HEK293 (cell line): ENCODE measurements at regions not wholly inside any gene's neighbourhood (a gene's known extent, or its start where the extent isn't known, plus 50 kb on each side); places are given as distances from the start of the nearest gene placed in this dataset.

Experiments used
- CTCF ChIA-PET: fragments of 350-600 bp; formaldehyde crosslinking; extraction: SDS; loops from one replicate; lab custom pipeline; 2021; ENCODE audit warnings: antibody characterized with exemption; lab: Yijun Ruan, JAX
- POLR2A ChIA-PET: fragments of 300-600 bp; formaldehyde crosslinking; extraction: SDS; loops from one replicate; lab custom pipeline; 2020; ENCODE audit warnings: antibody characterized with exemption, inconsistent platforms; lab: Yijun Ruan, JAX
- H3K27ac ChIP-seq: fragments of 200-500 bp; sonication (Bioruptor generic); 2 replicates; pipeline ENCODE4 v1.5.1; 2014; ENCODE audit warnings: low read depth, low read length, control low read depth, inconsistent platforms; ENCODE audit errors: extremely low read depth
- H3K36me3 ChIP-seq, 2 experiments: fragments of 200-500 bp in 1 of 2; sonication (Bioruptor generic) in 1 of 2; 1 replicate in 1 of 2; 2 replicates in 1 of 2; pipeline ENCODE4 v1.5.1; 2014 to 2017; ENCODE audit warnings: inconsistent platforms in 2 of 2, low read length in 2 of 2; ENCODE audit not compliant: control insufficient read depth in 2 of 2, insufficient read depth in 1 of 2
- H3K4me1 ChIP-seq: fragments of 200-500 bp; sonication (Bioruptor generic); 2 replicates; pipeline ENCODE4 v1.5.1; 2014; ENCODE audit warnings: mild to moderate bottlenecking, low read length, inconsistent platforms; ENCODE audit not compliant: control insufficient read depth, insufficient read depth
- H3K4me3 ChIP-seq: 2 replicates; pipeline ENCODE4 v1.5.1; 2011; ENCODE audit warnings: low read depth, mild to moderate bottlenecking, control low read depth, low read length, moderate library complexity
- H3K9me3 ChIP-seq: fragments of 200-500 bp; sonication (Bioruptor generic); 2 replicates; pipeline ENCODE4 v1.5.1; 2014; ENCODE audit warnings: low read depth, low read length, inconsistent platforms; ENCODE audit not compliant: control insufficient read depth, insufficient read depth
- OSR2 ChIP-seq: fragments of 450-650 bp; formaldehyde crosslinking; IDR thresholded peaks from 2 replicates; pipeline ENCODE4 v1.5.1; 2016; ENCODE audit warnings: missing biosample characterization, missing genetic modification characterization
- PRDM1 ChIP-seq: fragments of 450-650 bp; formaldehyde crosslinking; IDR thresholded peaks from 2 replicates; pipeline ENCODE4; 2016; ENCODE audit warnings: missing biosample characterization, missing genetic modification characterization
- REST ChIP-seq: fragments of 450-650 bp; formaldehyde crosslinking; IDR thresholded peaks from 2 replicates; pipeline ENCODE4 v1.5.1; 2016; ENCODE audit warnings: missing biosample characterization, missing genetic modification characterization
- SCRT2 ChIP-seq: fragments of 450-650 bp; formaldehyde crosslinking; IDR thresholded peaks from 2 replicates; pipeline ENCODE4 v1.5.1; 2016; ENCODE audit warnings: missing biosample characterization, missing genetic modification characterization
- TRIM28 ChIP-seq: IDR thresholded peaks from 2 replicates; pipeline ENCODE4 v1.6.1; 2011; ENCODE audit warnings: low read length, control low read depth, borderline replicate concordance
- WT1 ChIP-seq: fragments of 450-650 bp; formaldehyde crosslinking; IDR thresholded peaks from 2 replicates; pipeline ENCODE4 v1.5.1; 2016; ENCODE audit warnings: missing biosample characterization, missing genetic modification characterization
- ZEB2 ChIP-seq: fragments of 450-650 bp; formaldehyde crosslinking; IDR thresholded peaks from 2 replicates; pipeline ENCODE4 v1.5.1; 2016; ENCODE audit warnings: missing biosample characterization, missing genetic modification characterization
- ZNF140 ChIP-seq: fragments of 450-650 bp; formaldehyde crosslinking; IDR thresholded peaks from 2 replicates; pipeline ENCODE4 v1.5.1; 2016; ENCODE audit warnings: missing biosample characterization, missing genetic modification characterization
- ZNF174 ChIP-seq: fragments of 450-650 bp; formaldehyde crosslinking; IDR thresholded peaks from 2 replicates; pipeline ENCODE4 v1.5.0; 2017; ENCODE audit warnings: missing biosample characterization, mild to moderate bottlenecking, missing genetic modification characterization
- ZNF223 ChIP-seq: fragments of 450-650 bp; formaldehyde crosslinking; IDR thresholded peaks from 2 replicates; pipeline ENCODE4 v1.5.1; 2016; ENCODE audit warnings: missing biosample characterization, missing genetic modification characterization
- ZNF24 ChIP-seq: fragments of 450-650 bp; formaldehyde crosslinking; IDR thresholded peaks from 2 replicates; pipeline ENCODE4 v1.5.1; 2016; ENCODE audit warnings: missing biosample characterization, missing genetic modification characterization
- ZNF302 ChIP-seq: fragments of 450-650 bp; formaldehyde crosslinking; IDR thresholded peaks from 2 replicates; pipeline ENCODE4 v1.5.1; 2016; ENCODE audit warnings: missing biosample characterization, missing genetic modification characterization, low read depth
- ZNF335 ChIP-seq: fragments of 450-650 bp; formaldehyde crosslinking; conservative IDR thresholded peaks from 2 replicates; pipeline ENCODE4 v1.5.1; 2016; ENCODE audit warnings: missing biosample characterization, missing genetic modification characterization
- ZNF394 ChIP-seq: fragments of 450-650 bp; formaldehyde crosslinking; IDR thresholded peaks from 2 replicates; pipeline ENCODE4 v1.5.1; 2016; ENCODE audit warnings: missing biosample characterization, missing genetic modification characterization, mild to moderate bottlenecking, moderate library complexity, borderline replicate concordance
- ZNF404 ChIP-seq: fragments of 450-650 bp; formaldehyde crosslinking; IDR thresholded peaks from 2 replicates; pipeline ENCODE4 v1.5.1; 2017; ENCODE audit warnings: missing biosample characterization, missing genetic modification characterization
- ZNF449 ChIP-seq: fragments of 450-650 bp; formaldehyde crosslinking; IDR thresholded peaks from 2 replicates; pipeline ENCODE4 v1.5.1; 2017; ENCODE audit warnings: missing biosample characterization, mild to moderate bottlenecking, missing genetic modification characterization, moderate library complexity
- ZNF513 ChIP-seq: fragments of 450-650 bp; IDR thresholded peaks from 2 replicates; pipeline ENCODE4 v1.5.1; 2018; ENCODE audit warnings: missing biosample characterization, missing genetic modification characterization
- ZNF555 ChIP-seq: fragments of 450-650 bp; formaldehyde crosslinking; conservative IDR thresholded peaks from 2 replicates; pipeline ENCODE4 v1.5.1; 2017; ENCODE audit warnings: missing biosample characterization, mild to moderate bottlenecking, missing genetic modification characterization, inconsistent platforms
- ZNF629 ChIP-seq: fragments of 450-650 bp; formaldehyde crosslinking; IDR thresholded peaks from 2 replicates; pipeline ENCODE4 v1.5.1; 2017; ENCODE audit warnings: missing biosample characterization, missing genetic modification characterization
- ZNF664 ChIP-seq: fragments of 450-650 bp; formaldehyde crosslinking; IDR thresholded peaks from 2 replicates; pipeline ENCODE4 v1.5.1; 2016; ENCODE audit warnings: missing biosample characterization, missing genetic modification characterization
- ZNF843 ChIP-seq: fragments of 450-650 bp; formaldehyde crosslinking; IDR thresholded peaks from 2 replicates; pipeline ENCODE4 v1.5.1; 2016; ENCODE audit warnings: missing biosample characterization, missing genetic modification characterization
- ZSCAN23 ChIP-seq: fragments of 450-650 bp; formaldehyde crosslinking; IDR thresholded peaks from 2 replicates; pipeline ENCODE4 v1.5.1; 2016; ENCODE audit warnings: missing biosample characterization, missing genetic modification characterization

DNA sequence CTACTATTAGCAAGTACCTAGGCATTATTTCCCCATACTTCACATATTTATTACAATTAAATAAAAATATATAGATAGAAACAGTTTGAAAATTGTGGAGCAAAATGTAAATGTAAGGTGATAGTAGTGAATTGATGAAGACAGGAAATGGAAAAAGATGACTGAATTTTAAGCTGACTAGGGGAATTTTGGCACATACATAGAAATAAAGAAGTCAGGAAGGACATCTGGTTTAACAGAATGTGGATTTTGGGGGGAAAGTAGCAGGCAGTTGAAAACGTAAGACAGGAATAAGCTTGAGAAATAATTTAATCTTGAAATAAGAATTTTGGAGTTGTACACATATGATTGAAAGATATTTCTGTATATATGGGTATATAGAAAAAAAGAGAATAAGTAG is 701.7 kb upstream of the CITED2 start (continued):
- TF ChIP-seq ZSCAN23 (tag by site-specific recombination) = no peak
- TF ChIP-seq WT1 (tag by site-specific recombination) = no peak
- TF ChIP-seq ZEB2 (tag by site-specific recombination) = no peak
- TF ChIP-seq ZNF223 = no peak
- TF ChIP-seq ZNF449 (tag by site-specific recombination) = no peak
- no peak for TF ChIP-seq ZNF404 (tag by site-specific recombination)
- no peak for TF ChIP-seq ZNF629 (tag by site-specific recombination)
- no peak for TF ChIP-seq ZNF302 (tag by site-specific recombination)

GRCh38 chr6:140073456-140073855 is 699.0 kb upstream of the CITED2 start:
- TF ChIP-seq ZNF555 (tag by site-specific recombination) = no peak
- TF ChIP-seq ZNF513 (tag by site-specific recombination) = no peak
- no peak for TF ChIP-seq ZNF24 (tag by site-specific recombination)
- 0 out of 2 replicates have a peak, but pooled peaks have one; percentile 43 for TF ChIP-seq TRIM28
- TF ChIP-seq ZNF174 = no peak
- no peak for TF ChIP-seq ZNF335 (tag by site-specific recombination)
- POLR2A ChIA-PET = no interaction called here
- Histone ChIP-seq H3K27ac (no peak overlapping the region), H3K4me3 (no peak overlapping the region), H3K4me1 (peaks cover 18% of the 10 kb centered on the region), H3K36me3 (no peaks in the 10 kb centered on the region), H3K9me3 (no peaks in the 10 kb centered on the region)
- CTCF ChIA-PET = no interaction called here

GRCh38 chr6:140071601-140072062 is 697.2 kb upstream of the CITED2 start:
- POLR2A ChIA-PET = no interaction called here
- CTCF ChIA-PET = no interaction called here

More at GRCh38 chr6:140071601-140072062, 697.2 kb upstream of the CITED2 start:
- no peaks in the 10 kb centered on the region for H3K36me3 ChIP-seq
- H3K27ac ChIP-seq = no peak overlapping the region
- peaks cover 18% of the 10 kb centered on the region for H3K4me1 ChIP-seq
- TF ChIP-seq SCRT2 (tag by site-specific recombination) = no peak
- 0 out of 2 replicates have a peak, but pooled peaks have one; percentile 6 for TF ChIP-seq ZNF843 (tag by site-specific recombination)
- TF ChIP-seq TRIM28 = peak; percentile 74; the same call in 1 of the 2 replicates
- TF ChIP-seq ZNF394 (tag by site-specific recombination) = no peak
- TF ChIP-seq OSR2 (tag by site-specific recombination) = peak; percentile 55; the same call in 1 of the 2 replicates
- peak; percentile 10; the same call in 1 of the 2 replicates for TF ChIP-seq REST (tag by site-specific recombination)
- peak; percentile 28; the same call in 1 of the 2 replicates for TF ChIP-seq ZNF664 (tag by site-specific recombination)
- TF ChIP-seq ZNF555 (tag by site-specific recombination) = no peak
- no peak for TF ChIP-seq ZNF140 (tag by site-specific recombination)
- no peak for TF ChIP-seq PRDM1 (tag by site-specific recombination)
- TF ChIP-seq, all 188 proteins: peak for 5
- no peak overlapping the region for H3K4me3 ChIP-seq
- no peaks in the 10 kb centered on the region for H3K9me3 ChIP-seq
